ENCODE measurements at regions not wholly inside any gene's neighbourhood (a gene's known extent, or its start where the extent isn't known, plus 50 kb on each side); places are given as distances from the start of the nearest gene placed in this dataset.

DNA sequence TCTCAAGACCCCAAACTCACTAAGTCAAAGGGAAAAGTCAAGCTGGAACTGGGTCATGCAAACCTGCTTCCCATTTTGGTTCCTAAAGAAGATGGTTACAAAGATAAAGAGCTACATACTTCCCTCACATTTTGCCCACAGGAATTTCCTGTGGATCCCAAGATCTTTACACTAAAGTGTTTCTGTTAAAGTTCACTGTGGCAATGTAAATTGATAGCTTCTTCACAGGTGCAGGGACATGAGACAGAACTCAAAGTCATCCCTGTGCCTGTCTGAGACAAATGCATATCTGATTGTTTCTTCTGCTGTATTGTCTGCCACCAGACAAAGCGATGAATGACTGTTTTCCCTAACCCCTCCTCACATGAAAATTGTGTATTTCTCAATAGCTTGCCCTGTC lies 567.8 kb downstream of the ZIC1 start:
- TF ChIP-seq POLR2A (IDR thresholded peaks at IDR 0.05; ENCODE audit: low read depth, low read length): no peak
- TF ChIP-seq, protein P1, sequence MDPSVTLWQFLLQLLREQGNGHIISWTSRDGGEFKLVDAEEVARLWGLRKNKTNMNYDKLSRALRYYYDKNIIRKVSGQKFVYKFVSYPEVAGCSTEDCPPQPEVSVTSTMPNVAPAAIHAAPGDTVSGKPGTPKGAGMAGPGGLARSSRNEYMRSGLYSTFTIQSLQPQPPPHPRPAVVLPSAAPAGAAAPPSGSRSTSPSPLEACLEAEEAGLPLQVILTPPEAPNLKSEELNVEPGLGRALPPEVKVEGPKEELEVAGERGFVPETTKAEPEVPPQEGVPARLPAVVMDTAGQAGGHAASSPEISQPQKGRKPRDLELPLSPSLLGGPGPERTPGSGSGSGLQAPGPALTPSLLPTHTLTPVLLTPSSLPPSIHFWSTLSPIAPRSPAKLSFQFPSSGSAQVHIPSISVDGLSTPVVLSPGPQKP (IDR thresholded peaks at IDR 0.05; ENCODE audit: borderline replicate concordance, low read depth, low read length): no peak
- TF ChIP-seq, protein P2, sequence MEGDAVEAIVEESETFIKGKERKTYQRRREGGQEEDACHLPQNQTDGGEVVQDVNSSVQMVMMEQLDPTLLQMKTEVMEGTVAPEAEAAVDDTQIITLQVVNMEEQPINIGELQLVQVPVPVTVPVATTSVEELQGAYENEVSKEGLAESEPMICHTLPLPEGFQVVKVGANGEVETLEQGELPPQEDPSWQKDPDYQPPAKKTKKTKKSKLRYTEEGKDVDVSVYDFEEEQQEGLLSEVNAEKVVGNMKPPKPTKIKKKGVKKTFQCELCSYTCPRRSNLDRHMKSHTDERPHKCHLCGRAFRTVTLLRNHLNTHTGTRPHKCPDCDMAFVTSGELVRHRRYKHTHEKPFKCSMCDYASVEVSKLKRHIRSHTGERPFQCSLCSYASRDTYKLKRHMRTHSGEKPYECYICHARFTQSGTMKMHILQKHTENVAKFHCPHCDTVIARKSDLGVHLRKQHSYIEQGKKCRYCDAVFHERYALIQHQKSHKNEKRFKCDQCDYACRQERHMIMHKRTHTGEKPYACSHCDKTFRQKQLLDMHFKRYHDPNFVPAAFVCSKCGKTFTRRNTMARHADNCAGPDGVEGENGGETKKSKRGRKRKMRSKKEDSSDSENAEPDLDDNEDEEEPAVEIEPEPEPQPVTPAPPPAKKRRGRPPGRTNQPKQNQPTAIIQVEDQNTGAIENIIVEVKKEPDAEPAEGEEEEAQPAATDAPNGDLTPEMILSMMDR (conservative IDR thresholded peaks at IDR 0.05; ENCODE audit: low read depth, low read length): no peak
- no peak for TF ChIP-seq CEBPB (IDR thresholded peaks at IDR 0.05; ENCODE audit: low read depth, low read length)
- no peak for TF ChIP-seq RAD21 (IDR thresholded peaks at IDR 0.05; ENCODE audit: low read length)
- TF ChIP-seq, protein P3, sequence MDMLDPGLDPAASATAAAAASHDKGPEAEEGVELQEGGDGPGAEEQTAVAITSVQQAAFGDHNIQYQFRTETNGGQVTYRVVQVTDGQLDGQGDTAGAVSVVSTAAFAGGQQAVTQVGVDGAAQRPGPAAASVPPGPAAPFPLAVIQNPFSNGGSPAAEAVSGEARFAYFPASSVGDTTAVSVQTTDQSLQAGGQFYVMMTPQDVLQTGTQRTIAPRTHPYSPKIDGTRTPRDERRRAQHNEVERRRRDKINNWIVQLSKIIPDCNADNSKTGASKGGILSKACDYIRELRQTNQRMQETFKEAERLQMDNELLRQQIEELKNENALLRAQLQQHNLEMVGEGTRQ (IDR thresholded peaks at IDR 0.05; ENCODE audit: low read depth, low read length): no peak
- TF ChIP-seq MAZ (IDR thresholded peaks at IDR 0.05; ENCODE audit: borderline replicate concordance, low read depth, low read length): no peak

All from IMR-90 (cell line).